Erythroblast (primary cell): ENCODE measurements at regions not wholly inside any gene's neighbourhood (a gene's known extent, or its start where the extent isn't known, plus 50 kb on each side); places are given as distances from the start of the nearest gene placed in this dataset.

Experiments used
- GATA1 ChIP-seq: IDR thresholded peaks from 2 replicates; pipeline ENCODE4 v1.6.1; 2011; ENCODE audit warnings: low read depth, mild to moderate bottlenecking, control low read depth, low read length, moderate library complexity
- POLR2A ChIP-seq: IDR thresholded peaks from 2 replicates; pipeline ENCODE4 v1.6.1; 2011; ENCODE audit warnings: mild to moderate bottlenecking, low read length

DNA sequence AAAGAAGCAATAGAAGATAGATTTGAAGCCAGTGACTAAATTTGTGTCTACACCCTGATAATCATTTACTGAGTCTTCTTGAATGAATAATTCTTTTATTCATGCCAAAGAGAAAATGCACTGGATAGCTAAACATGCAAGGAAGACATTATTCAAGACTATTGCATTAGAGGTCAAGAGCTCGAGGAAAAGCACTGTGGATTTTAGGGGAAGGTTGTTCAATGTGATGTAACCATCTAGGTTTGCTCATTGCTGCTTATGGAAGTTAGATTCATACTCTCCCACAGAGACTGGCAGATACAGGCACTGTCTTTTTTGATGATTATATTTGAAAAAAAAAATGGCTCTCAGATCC lies 682.1 kb downstream of the KCNA4 start:
- TF ChIP-seq POLR2A (no peak), GATA1 (no peak)
